ENCODE measurements at regions not wholly inside any gene's neighbourhood (a gene's known extent, or its start where the extent isn't known, plus 50 kb on each side); places are given as distances from the start of the nearest gene placed in this dataset.

GRCh38 chr5:67827541-67827940, 388.0 kb upstream of the PIK3R1 start:
- TF ChIP-seq TAF1 (IDR thresholded peaks at IDR 0.05; ENCODE audit: low read depth, low read length) (no peak), POLR2A (IDR thresholded peaks at IDR 0.05; ENCODE audit: low read depth, low read length) (no peak), PAX5 (IDR thresholded peaks at IDR 0.05; ENCODE audit: insufficient read depth, low read length, severe bottlenecking) (no peak), POLR2AphosphoS5 (IDR thresholded peaks at IDR 0.05; ENCODE audit: low read depth, low read length) (no peak)
